B cell (primary cell): ENCODE measurements at regions not wholly inside any gene's neighbourhood (a gene's known extent, or its start where the extent isn't known, plus 50 kb on each side); places are given as distances from the start of the nearest gene placed in this dataset.

Experiments used
- ATAC-seq: fragments of 200-7000 bp; cut with Tn5 transposase; one replicate; pipeline ENCODE4 v1.10.0; 2021; ENCODE audit warnings: low read depth, mild to moderate bottlenecking, moderate number of reproducible peaks, moderate library complexity
- CTCF ChIA-PET: fragments of 350-600 bp; sonication (Branson Sonifier 250); formaldehyde crosslinking; loops from one replicate; lab custom pipeline; 2021; ENCODE audit warnings: antibody characterized with exemption, inconsistent platforms; lab: Charles Lee
- POLR2A ChIA-PET: fragments of 350-600 bp; sonication (Branson Sonifier 250); formaldehyde crosslinking; loops from one replicate; lab custom pipeline; 2021; ENCODE audit warnings: antibody characterized with exemption; lab: Charles Lee
- DNase-seq: peaks from one replicate; pipeline ENCODE4 v3.0.0; 2013
- H2AFZ ChIP-seq: 2 replicates; pipeline ENCODE4 v1.6.1; 2012; ENCODE audit warnings: mild to moderate bottlenecking, low read depth, low read length; ENCODE audit not compliant: insufficient read depth, poor library complexity, severe bottlenecking
- H3K27ac ChIP-seq, 2 donors: 1 replicate in 1 of 2; 2 replicates in 1 of 2; pipeline ENCODE4 v1.5.1; 2012 to 2013; ENCODE audit warnings: low read length in 2 of 2, mild to moderate bottlenecking in 2 of 2, moderate library complexity in 1 of 2
- H3K27me3 ChIP-seq, 4 experiments: fragments of 200-600 bp in 1 of 4; sonication (generic) in 1 of 4; replicated peaks in 1 of 4; 1 replicate in 2 of 4; 2 replicates in 2 of 4; pipeline versions ENCODE4 v1.6.1 to v1.7.0; 2013 to 2016; ENCODE audit warnings: low read length in 3 of 4, mild to moderate bottlenecking in 2 of 4, mixed read lengths in 1 of 4, moderate library complexity in 1 of 4; ENCODE audit not compliant: insufficient read depth in 4 of 4, control insufficient read depth in 3 of 4; ENCODE audit errors: control extremely low read depth in 1 of 4
- H3K36me3 ChIP-seq, 2 experiments: replicated peaks in 1 of 2; 1 replicate in 1 of 2; 2 replicates in 1 of 2; pipeline versions ENCODE4 v1.6.1 to v1.7.1; 2013; ENCODE audit warnings: low read length in 1 of 2; ENCODE audit not compliant: insufficient read depth in 2 of 2, control insufficient read depth in 1 of 2; ENCODE audit errors: control extremely low read depth in 1 of 2, extremely low read depth in 1 of 2
- H3K4me1 ChIP-seq, 2 donors: fragments of 200-600 bp in 1 of 2; sonication (generic) in 1 of 2; 1 replicate in 1 of 2; 2 replicates in 1 of 2; pipeline versions ENCODE4 v1.5.1 to v1.6.1; 2013 to 2017; ENCODE audit warnings: low read length in 2 of 2; ENCODE audit not compliant: control insufficient read depth in 2 of 2, insufficient read depth in 2 of 2
- H3K4me2 ChIP-seq: replicated peaks from 2 replicates; pipeline ENCODE3; 2012; ENCODE audit warnings: mild to moderate bottlenecking, low read depth, low read length; ENCODE audit not compliant: poor library complexity, severe bottlenecking
- H3K4me3 ChIP-seq, 5 experiments: fragments of 200-600 bp in 1 of 5; sonication (generic) in 1 of 5; 1 replicate in 3 of 5; 2 replicates in 2 of 5; pipeline versions ENCODE4 v1.5.1 to v1.7.0; 2011 to 2016; ENCODE audit warnings: low read length in 4 of 5, mild to moderate bottlenecking in 4 of 5, low read depth in 2 of 5, control low read depth in 1 of 5, moderate library complexity in 1 of 5; ENCODE audit not compliant: insufficient read depth in 1 of 5; ENCODE audit errors: control extremely low read depth in 1 of 5, extremely low read depth in 1 of 5
- H3K79me2 ChIP-seq: fragments of 200-600 bp; sonication (generic); one replicate; pipeline ENCODE4 v1.6.0; 2016; ENCODE audit warnings: low read length; ENCODE audit not compliant: control insufficient read depth, insufficient read depth
- H3K9ac ChIP-seq: fragments of 200-600 bp; sonication (generic); 2 replicates; pipeline ENCODE4 v1.6.1; 2017; ENCODE audit warnings: mild to moderate bottlenecking, low read length, moderate library complexity
- H3K9me3 ChIP-seq, 3 donors: one replicate each; pipeline versions ENCODE4 v1.6.1 to v1.7.1; 2013; ENCODE audit warnings: low read length in 2 of 3; ENCODE audit not compliant: control insufficient read depth in 2 of 3, insufficient read depth in 1 of 3; ENCODE audit errors: control extremely low read depth in 1 of 3
- H4K20me1 ChIP-seq: 2 replicates; pipeline ENCODE4 v1.6.0; 2012; ENCODE audit warnings: mild to moderate bottlenecking, low read length; ENCODE audit not compliant: insufficient read depth, control insufficient read depth, poor library complexity, severe bottlenecking
- H3K27ac Mint-ChIP-seq: one replicate; pipeline ENCODE4 v1.8.0; 2021; ENCODE audit warnings: mixed read lengths
- H3K27me3 Mint-ChIP-seq: one replicate; pipeline ENCODE4 v1.8.0; 2021; ENCODE audit warnings: mixed read lengths
- H3K4me1 Mint-ChIP-seq: one replicate; pipeline ENCODE4 v1.8.0; 2021; ENCODE audit warnings: mixed read lengths
- H3K4me3 Mint-ChIP-seq: one replicate; pipeline ENCODE4 v1.8.0; 2021; ENCODE audit warnings: mixed read lengths
- H3K9me3 Mint-ChIP-seq: one replicate; pipeline ENCODE4 v1.8.0; 2022; ENCODE audit warnings: mixed read lengths; ENCODE audit not compliant: insufficient read depth
- CTCF ChIP-seq: fragments of 200-600 bp; IDR thresholded peaks from one replicate; pipeline ENCODE4 v1.8.0; 2022; ENCODE audit warnings: antibody characterized with exemption, mild to moderate bottlenecking
- EZH2 ChIP-seq: IDR thresholded peaks from 2 replicates; pipeline ENCODE4 v1.6.1; 2012; ENCODE audit warnings: borderline replicate concordance, low read depth, mild to moderate bottlenecking, moderate library complexity, low read length; ENCODE audit not compliant: insufficient read depth, poor library complexity, severe bottlenecking
- WGBS: methylation state at CpG from one replicate; pipeline ENCODE4 v1.1.5; 2013; ENCODE audit warnings: missing lambda C conversion rate; ENCODE audit not compliant: insufficient coverage; 5-methylcytosine and 5-hydroxymethylcytosine counted together
- intact Hi-C: fragments of 100-400 bp; cut with micrococcal nuclease; formaldehyde crosslinking; loops from one replicate; pipeline ENCODE4 v1.10.0; 2022

DNA sequence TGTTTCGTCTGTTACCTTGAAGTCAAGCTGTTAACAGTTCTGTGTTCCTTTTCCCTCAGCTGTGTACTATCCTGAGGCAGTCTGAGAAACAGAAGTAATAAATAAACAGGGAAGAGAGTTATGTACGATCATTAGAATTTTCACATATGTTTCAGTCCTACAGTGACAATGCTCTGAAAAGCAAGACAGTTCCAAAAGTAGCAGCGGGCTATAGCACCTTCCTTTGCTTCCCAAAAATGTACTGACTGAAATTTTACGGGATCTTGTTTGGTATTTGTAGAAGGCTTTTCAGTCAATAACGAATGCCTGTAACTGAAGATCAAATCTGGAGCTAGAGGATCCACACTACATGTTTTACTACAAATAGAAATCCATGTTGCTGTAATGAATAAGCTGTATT is 428.1 kb downstream of the PYDC2 start:
- no peak overlapping the region for H3K27ac ChIP-seq
- intact Hi-C loops: no loop called here
- H3K27me3 ChIP-seq: no peaks in the 10 kb centered on the region
- H3K9me3 ChIP-seq: no peaks in the 10 kb centered on the region
- Mint-ChIP-seq H3K4me3 (no peak overlapping the region), H3K27me3 (no peaks in the 10 kb centered on the region), H3K27ac (no peak overlapping the region), H3K4me1 (no peaks in the 10 kb centered on the region), H3K9me3 (no peaks in the 10 kb centered on the region)
- WGBS: 80% methylated on average over 1 of the region's 5 CpGs
- no peak overlapping the region for H3K4me2 ChIP-seq
- ChIA-PET POLR2A (no interaction called here), CTCF (no interaction called here)
- H3K9ac ChIP-seq: no peak overlapping the region
- H3K4me1 ChIP-seq: no peaks in the 10 kb centered on the region
- no peak overlapping the region for H3K4me3 ChIP-seq
- DNase-seq (no peak), ATAC-seq (no peak)
- no peaks in the 10 kb centered on the region for H3K79me2 ChIP-seq
- H3K36me3 ChIP-seq: no peaks in the 10 kb centered on the region
- no peaks in the 10 kb centered on the region for H4K20me1 ChIP-seq
- TF ChIP-seq EZH2 (no peak), CTCF (no peak)
- no peak overlapping the region for H2AFZ ChIP-seq

- intact Hi-C loops: no loop called here
- Histone ChIP-seq H3K4me1 (no peaks in the 10 kb centered on the region), H3K36me3 (no peaks in the 10 kb centered on the region), H3K9ac (no peak overlapping the region), H3K9me3 (no peaks in the 10 kb centered on the region), H2AFZ (no peak overlapping the region), H3K4me3 (no peak overlapping the region), H3K79me2 (no peaks in the 10 kb centered on the region), H3K4me2 (no peak overlapping the region), H3K27ac (no peak overlapping the region), H3K27me3 (no peaks in the 10 kb centered on the region), H4K20me1 (no peaks in the 10 kb centered on the region)
- no CpG with 5 or more reads among the region's 1 CpG for WGBS
- no peak overlapping the region for H3K4me3 Mint-ChIP-seq
- ChIA-PET POLR2A (no interaction called here), CTCF (no interaction called here)
- H3K27me3 Mint-ChIP-seq: no peaks in the 10 kb centered on the region
- H3K9me3 Mint-ChIP-seq: no peaks in the 10 kb centered on the region
- TF ChIP-seq EZH2: no peak
- no peak for TF ChIP-seq CTCF
- ATAC-seq (no peak), DNase-seq (no peak)
- H3K4me1 Mint-ChIP-seq: no peaks in the 10 kb centered on the region
- H3K27ac Mint-ChIP-seq: no peak overlapping the region
Observed at GRCh38 chr3:191889756-191890155, 428.8 kb downstream of the PYDC2 start.
